Fibroblast of skin of back (primary cell): ENCODE measurements at regions not wholly inside any gene's neighbourhood (a gene's known extent, or its start where the extent isn't known, plus 50 kb on each side); places are given as distances from the start of the nearest gene placed in this dataset.
"Not testable (repeated sequence)": the region's sequence is repeated elsewhere in the genome, so short reads cannot be mapped to it uniquely, and the experiment has no call there.

Source experiments
- DNase-seq: peaks from one replicate; pipeline ENCODE4 v3.0.0-alpha.2; 2013

- no peak for DNase-seq
These were observed 136.5 kb upstream of the KCNK1 start for GRCh38 chr1:233477359-233477758.

- DNase-seq = no peak
These were observed 135.3 kb upstream of the KCNK1 start for GRCh38 chr1:233478611-233479010.

- no peak for DNase-seq
These were observed 134.6 kb upstream of the KCNK1 start for GRCh38 chr1:233479110-233479890.

- no peak for DNase-seq
These were observed 133.7 kb upstream of the KCNK1 start for GRCh38 chr1:233480198-233480597.

GRCh38 chr1:233482388-233482787 is 131.5 kb upstream of the KCNK1 start:
- no peak for DNase-seq

- no peak for DNase-seq
These were observed 128.5 kb upstream of the KCNK1 start for GRCh38 chr1:233485385-233485784.

GRCh38 chr1:233485809-233486398 is 128.0 kb upstream of the KCNK1 start:
- DNase-seq = no peak

GRCh38 chr1:233487408-233487807 is 126.5 kb upstream of the KCNK1 start:
- no peak for DNase-seq

GRCh38 chr1:233489411-233489810 is 124.5 kb upstream of the KCNK1 start:
- DNase-seq = no peak

GRCh38 chr1:233490488-233490887 is 123.4 kb upstream of the KCNK1 start:
- no peak for DNase-seq

GRCh38 chr1:233491953-233492620 is 121.8 kb upstream of the KCNK1 start:
- no peak for DNase-seq

GRCh38 chr1:233496993-233497392 is 116.9 kb upstream of the KCNK1 start:
- no peak for DNase-seq

- DNase-seq = no peak
These were observed 116.2 kb upstream of the KCNK1 start for GRCh38 chr1:233497679-233498078.

- DNase-seq = no peak
These were observed 113.8 kb upstream of the KCNK1 start for GRCh38 chr1:233500106-233500505.

- DNase-seq = no peak
These were observed 110.4 kb upstream of the KCNK1 start for GRCh38 chr1:233503366-233503954.

GRCh38 chr1:233505130-233505529 is 108.8 kb upstream of the KCNK1 start:
- DNase-seq = no peak

- not testable (repeated sequence) for DNase-seq
These were observed 108.0 kb upstream of the KCNK1 start for GRCh38 chr1:233505889-233506288.

GRCh38 chr1:233509526-233509925 is 104.4 kb upstream of the KCNK1 start:
- DNase-seq = no peak

- no peak for DNase-seq
These were observed 101.4 kb upstream of the KCNK1 start for GRCh38 chr1:233512538-233512937.

GRCh38 chr1:233513431-233513830 is 100.5 kb upstream of the KCNK1 start:
- no peak for DNase-seq

- no peak for DNase-seq
These were observed 98.9 kb upstream of the KCNK1 start for GRCh38 chr1:233514946-233515391.

GRCh38 chr1:233516732-233517131 is 97.2 kb upstream of the KCNK1 start:
- DNase-seq = no peak

- no peak for DNase-seq
These were observed 95.6 kb upstream of the KCNK1 start for GRCh38 chr1:233518344-233518743.
